ENCODE measurements at regions not wholly inside any gene's neighbourhood (a gene's known extent, or its start where the extent isn't known, plus 50 kb on each side); places are given as distances from the start of the nearest gene placed in this dataset.

DNA sequence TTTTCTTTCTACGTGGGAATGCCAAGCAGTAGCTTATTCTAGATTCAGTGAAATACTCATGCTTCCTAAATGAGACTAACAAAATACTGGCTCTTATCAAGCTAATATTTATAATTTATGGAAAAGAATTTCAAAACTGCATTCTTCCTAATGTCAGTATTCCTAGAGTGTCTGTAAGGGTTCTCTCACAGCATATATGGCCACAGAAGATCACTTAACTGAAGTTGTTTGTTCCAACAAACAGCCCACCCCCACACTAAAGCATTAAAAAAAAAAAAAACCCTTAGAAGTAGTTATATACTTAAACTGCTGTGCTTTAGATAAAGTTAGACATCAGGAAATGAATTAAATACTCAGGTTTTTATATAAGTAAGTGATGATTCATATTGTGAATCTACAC lies 247.7 kb upstream of the HSF2 start:
- H3K4me3 ChIP-seq = no peak overlapping the region
- no peak for DNase-seq (ENCODE audit: low spot score)
- no peak overlapping the region for H3K27ac ChIP-seq
- TF ChIP-seq, protein P1, sequence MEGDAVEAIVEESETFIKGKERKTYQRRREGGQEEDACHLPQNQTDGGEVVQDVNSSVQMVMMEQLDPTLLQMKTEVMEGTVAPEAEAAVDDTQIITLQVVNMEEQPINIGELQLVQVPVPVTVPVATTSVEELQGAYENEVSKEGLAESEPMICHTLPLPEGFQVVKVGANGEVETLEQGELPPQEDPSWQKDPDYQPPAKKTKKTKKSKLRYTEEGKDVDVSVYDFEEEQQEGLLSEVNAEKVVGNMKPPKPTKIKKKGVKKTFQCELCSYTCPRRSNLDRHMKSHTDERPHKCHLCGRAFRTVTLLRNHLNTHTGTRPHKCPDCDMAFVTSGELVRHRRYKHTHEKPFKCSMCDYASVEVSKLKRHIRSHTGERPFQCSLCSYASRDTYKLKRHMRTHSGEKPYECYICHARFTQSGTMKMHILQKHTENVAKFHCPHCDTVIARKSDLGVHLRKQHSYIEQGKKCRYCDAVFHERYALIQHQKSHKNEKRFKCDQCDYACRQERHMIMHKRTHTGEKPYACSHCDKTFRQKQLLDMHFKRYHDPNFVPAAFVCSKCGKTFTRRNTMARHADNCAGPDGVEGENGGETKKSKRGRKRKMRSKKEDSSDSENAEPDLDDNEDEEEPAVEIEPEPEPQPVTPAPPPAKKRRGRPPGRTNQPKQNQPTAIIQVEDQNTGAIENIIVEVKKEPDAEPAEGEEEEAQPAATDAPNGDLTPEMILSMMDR (IDR thresholded peaks at IDR 0.05) = no peak

GRCh38 chr6:122153557-122153956 lies 245.9 kb upstream of the HSF2 start:
- Histone ChIP-seq H3K4me3 (no peak overlapping the region), H3K27ac (no peak overlapping the region)
- DNase-seq (ENCODE audit: low spot score) = no peak
- TF ChIP-seq, protein P1 (IDR thresholded peaks at IDR 0.05) = no peak

DNA sequence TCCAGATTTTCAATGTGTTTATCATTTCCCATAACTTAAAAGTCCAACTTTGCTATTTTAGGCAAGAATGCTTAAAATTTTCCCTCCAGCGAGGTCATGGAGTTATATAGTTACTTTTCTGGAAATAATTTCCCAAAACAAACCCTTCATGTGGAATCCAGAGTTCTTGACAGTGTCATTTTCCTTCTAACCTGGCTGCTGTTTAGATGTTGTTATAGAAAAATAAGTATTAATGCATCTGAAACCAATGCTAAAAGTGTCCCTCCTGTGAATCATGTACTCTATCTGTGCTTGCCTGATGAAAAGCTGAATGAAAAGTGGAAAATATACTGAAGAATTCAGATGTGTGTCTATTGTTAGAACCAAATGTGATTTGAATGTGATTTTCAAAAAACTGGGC lies 245.3 kb upstream of the HSF2 start:
- no peak for DNase-seq (ENCODE audit: low spot score)
- TF ChIP-seq, protein P1 (IDR thresholded peaks at IDR 0.05) = no peak
- Histone ChIP-seq H3K4me3 (no peak overlapping the region), H3K27ac (no peak overlapping the region)

- Histone ChIP-seq H3K4me3 (no peak overlapping the region), H3K27ac (no peak overlapping the region)
- TF ChIP-seq, protein P1 (IDR thresholded peaks at IDR 0.05) = no peak
- DNase-seq (ENCODE audit: low spot score) = no peak
These were observed 244.4 kb upstream of the HSF2 start for GRCh38 chr6:122154912-122155575.

DNA sequence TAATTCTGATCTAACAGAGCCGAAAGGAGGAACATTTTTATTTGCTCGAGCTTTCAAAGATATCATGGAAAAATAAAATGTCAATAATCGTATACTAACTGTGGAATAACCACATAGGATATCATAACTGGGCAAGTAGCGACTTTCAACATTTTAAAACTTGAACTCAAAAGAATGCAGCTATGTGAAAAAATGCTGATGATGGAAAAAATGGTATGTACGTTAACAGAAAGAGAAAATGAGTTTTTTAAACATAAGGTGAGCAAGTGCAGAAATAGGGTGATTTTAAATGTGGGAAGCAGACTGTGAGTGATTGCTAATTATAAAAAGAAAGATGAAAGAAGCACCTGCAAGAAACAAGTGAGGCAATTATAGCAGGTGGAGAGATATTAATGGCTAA lies 238.3 kb upstream of the HSF2 start:
- no peak overlapping the region for H3K27ac ChIP-seq
- H3K4me3 ChIP-seq = no peak overlapping the region
- DNase-seq (ENCODE audit: low spot score) = no peak
- TF ChIP-seq, protein P1 (IDR thresholded peaks at IDR 0.05) = no peak

GRCh38 chr6:122165014-122165413 lies 234.4 kb upstream of the HSF2 start:
- H3K4me3 ChIP-seq = no peak overlapping the region
- no peak overlapping the region for H3K27ac ChIP-seq
- TF ChIP-seq, protein P1 (IDR thresholded peaks at IDR 0.05) = no peak
- no peak for DNase-seq (ENCODE audit: low spot score)

- no peak overlapping the region for H3K27ac ChIP-seq
- DNase-seq (ENCODE audit: low spot score) = no peak
- H3K4me3 ChIP-seq = no peak overlapping the region
- TF ChIP-seq, protein P1 (IDR thresholded peaks at IDR 0.05) = no peak
These were observed 229.2 kb upstream of the HSF2 start for GRCh38 chr6:122170274-122170673.
